SK-N-SH treated with all-trans-retinoic acid at 6 μM for 48 hours (cell line): ENCODE measurements at regions not wholly inside any gene's neighbourhood (a gene's known extent, or its start where the extent isn't known, plus 50 kb on each side); places are given as distances from the start of the nearest gene placed in this dataset.
"Not testable (repeated sequence)": the region's sequence is repeated elsewhere in the genome, so short reads cannot be mapped to it uniquely, and the experiment has no call there.

Source experiments
- GLIS3 ChIP-seq: fragments of 250-450 bp; sonication (Bioruptor Pico); IDR thresholded peaks from 2 replicates; pipeline ENCODE4 v1.5.0; 2020; ENCODE audit warnings: mild to moderate bottlenecking, moderate library complexity
- RARB ChIP-seq: fragments of 250-450 bp; sonication (Bioruptor Pico); IDR thresholded peaks from 2 replicates; pipeline ENCODE4 v1.8.0; 2021; ENCODE audit warnings: mild to moderate bottlenecking, moderate library complexity
- TCF4 ChIP-seq: fragments of 250-450 bp; sonication (Bioruptor Pico); IDR thresholded peaks from 2 replicates; pipeline ENCODE4 v1.8.0; 2021; ENCODE audit warnings: mild to moderate bottlenecking, moderate library complexity, borderline replicate concordance
- ZNF70 ChIP-seq: fragments of 450-650 bp; formaldehyde crosslinking; IDR thresholded peaks from 2 replicates; pipeline ENCODE4 v1.5.0; 2020; ENCODE audit warnings: mild to moderate bottlenecking, moderate library complexity
- ZNF8 ChIP-seq: fragments of 450-650 bp; formaldehyde crosslinking; IDR thresholded peaks from 2 replicates; pipeline ENCODE4 v1.5.0; 2020; ENCODE audit warnings: mild to moderate bottlenecking, moderate library complexity
- TF ChIP-seq, protein P1 (sequence below): fragments of 250-450 bp; sonication (Bioruptor Pico); IDR thresholded peaks from 2 replicates; pipeline ENCODE4 v1.8.0; 2020; ENCODE audit warnings: mild to moderate bottlenecking, moderate library complexity, borderline replicate concordance

DNA sequence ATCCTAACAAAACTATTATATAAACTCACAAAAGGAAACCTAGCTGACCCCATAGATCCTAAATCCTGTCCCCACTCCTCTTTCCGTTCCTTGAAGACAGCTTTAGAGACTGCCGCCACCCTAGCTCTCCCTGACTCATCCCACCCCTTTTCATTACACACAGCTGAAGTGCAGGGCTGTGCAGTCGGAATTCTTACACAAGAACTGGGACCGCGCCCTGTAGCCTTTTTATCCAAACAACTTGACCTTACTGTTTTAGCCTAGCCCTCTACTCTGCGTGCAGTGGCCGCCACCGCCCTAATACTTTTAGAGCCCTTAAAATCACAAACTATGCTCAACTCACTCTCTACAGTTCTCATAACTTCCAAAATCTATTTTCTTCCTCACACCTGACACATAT is 264.0 kb downstream of the SMARCA2 start:
- not testable (repeated sequence) for TF ChIP-seq RARB, GLIS3, ZNF70, TCF4, ZNF8 (CRISPR knock-in tag)
- TF ChIP-seq, protein P1, sequence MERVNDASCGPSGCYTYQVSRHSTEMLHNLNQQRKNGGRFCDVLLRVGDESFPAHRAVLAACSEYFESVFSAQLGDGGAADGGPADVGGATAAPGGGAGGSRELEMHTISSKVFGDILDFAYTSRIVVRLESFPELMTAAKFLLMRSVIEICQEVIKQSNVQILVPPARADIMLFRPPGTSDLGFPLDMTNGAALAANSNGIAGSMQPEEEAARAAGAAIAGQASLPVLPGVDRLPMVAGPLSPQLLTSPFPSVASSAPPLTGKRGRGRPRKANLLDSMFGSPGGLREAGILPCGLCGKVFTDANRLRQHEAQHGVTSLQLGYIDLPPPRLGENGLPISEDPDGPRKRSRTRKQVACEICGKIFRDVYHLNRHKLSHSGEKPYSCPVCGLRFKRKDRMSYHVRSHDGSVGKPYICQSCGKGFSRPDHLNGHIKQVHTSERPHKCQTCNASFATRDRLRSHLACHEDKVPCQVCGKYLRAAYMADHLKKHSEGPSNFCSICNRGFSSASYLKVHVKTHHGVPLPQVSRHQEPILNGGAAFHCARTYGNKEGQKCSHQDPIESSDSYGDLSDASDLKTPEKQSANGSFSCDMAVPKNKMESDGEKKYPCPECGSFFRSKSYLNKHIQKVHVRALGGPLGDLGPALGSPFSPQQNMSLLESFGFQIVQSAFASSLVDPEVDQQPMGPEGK = not testable (repeated sequence)
